ENCODE measurements at regions not wholly inside any gene's neighbourhood (a gene's known extent, or its start where the extent isn't known, plus 50 kb on each side); places are given as distances from the start of the nearest gene placed in this dataset.

DNA sequence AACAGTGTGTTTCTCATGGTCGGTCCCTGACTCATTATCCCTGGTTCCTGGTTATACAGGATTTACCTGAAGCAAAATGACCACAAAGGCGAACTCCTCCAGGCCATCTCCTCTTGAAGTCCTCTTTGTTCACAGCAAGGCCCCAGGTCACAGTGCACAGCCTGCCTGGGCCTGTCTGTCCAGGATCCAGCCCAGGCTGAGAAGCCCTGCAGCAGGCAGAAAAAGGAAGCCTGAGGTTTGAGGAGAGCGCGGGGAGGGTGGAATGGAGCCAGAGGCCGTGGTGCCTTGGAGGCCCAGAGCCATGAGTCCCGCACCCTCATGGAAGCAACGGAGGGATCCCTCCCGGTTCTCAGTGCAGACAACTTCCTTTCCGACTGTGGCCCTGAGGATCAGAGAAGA, 136.8 kb upstream of the IRF2BP2 start:
- intact Hi-C loops (cut with micrococcal nuclease) (no loop called here), in situ Hi-C loops (cut with MboI) (no loop called here)
- Histone ChIP-seq H3K4me3 (no peak overlapping the region), H3K79me2 (ENCODE audit: control insufficient read depth, insufficient read depth, low read length) (no peaks in the 10 kb centered on the region), H2AFZ (ENCODE audit: low read depth, low read length) (peak overlapping the region; percentile 65), H3K36me3 (ENCODE audit: control insufficient read depth, insufficient read depth, low read length) (no peaks in the 10 kb centered on the region), H3K27me3 (ENCODE audit: control insufficient read depth in 2 of 2, insufficient read depth in 2 of 2, low read length in 2 of 2) (no peaks in the 10 kb centered on the region), H3K4me2 (ENCODE audit: insufficient read depth, low read length) (no peak overlapping the region), H3K4me1 (replicated peaks in 1 of 2; ENCODE audit: control insufficient read depth in 2 of 2, insufficient read depth in 2 of 2, low read length in 2 of 2) (peaks cover 11 to 38% of the 10 kb centered on the region in 2 experiments), H3K9me3 (replicated peaks; ENCODE audit: control insufficient read depth, insufficient read depth, low read depth, low read length) (no peaks in the 10 kb centered on the region), H3K9me1 (ENCODE audit: control insufficient read depth, insufficient read depth, low read length) (no peaks in the 10 kb centered on the region), H3K27ac (ENCODE audit: extremely low read depth, low read depth, low read length) (no peak overlapping the region), H4K20me1 (replicated peaks; ENCODE audit: control insufficient read depth, insufficient read depth, low read length) (no peaks in the 10 kb centered on the region), H3K9ac (ENCODE audit: insufficient read depth in 1 of 2, low read depth in 2 of 2, low read length in 2 of 2) (peak overlapping the region in 1 of 2 experiments; percentile 56; a peak in 1 of 4 replicates)
- DNase-seq (ENCODE audit: extremely low read depth in 1 of 4, low spot score in 3 of 4) = no peak
- TF ChIP-seq, protein P1, sequence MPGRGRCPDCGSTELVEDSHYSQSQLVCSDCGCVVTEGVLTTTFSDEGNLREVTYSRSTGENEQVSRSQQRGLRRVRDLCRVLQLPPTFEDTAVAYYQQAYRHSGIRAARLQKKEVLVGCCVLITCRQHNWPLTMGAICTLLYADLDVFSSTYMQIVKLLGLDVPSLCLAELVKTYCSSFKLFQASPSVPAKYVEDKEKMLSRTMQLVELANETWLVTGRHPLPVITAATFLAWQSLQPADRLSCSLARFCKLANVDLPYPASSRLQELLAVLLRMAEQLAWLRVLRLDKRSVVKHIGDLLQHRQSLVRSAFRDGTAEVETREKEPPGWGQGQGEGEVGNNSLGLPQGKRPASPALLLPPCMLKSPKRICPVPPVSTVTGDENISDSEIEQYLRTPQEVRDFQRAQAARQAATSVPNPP (IDR thresholded peaks at IDR 0.05; ENCODE audit: borderline replicate concordance, insufficient read depth, insufficient read length) = no peak
- TF ChIP-seq ZFX (CRISPR knock-in tag; IDR thresholded peaks at IDR 0.05) (peak; percentile 39; the same call in 1 of the 2 replicates), ZBTB17 (CRISPR knock-in tag; IDR thresholded peaks at IDR 0.05) (0 out of 2 replicates have a peak, but pooled peaks have one; percentile 60), RBFOX2 (IDR thresholded peaks at IDR 0.05; ENCODE audit: low read depth, low read length) (no peak), ZNF165 (CRISPR knock-in tag; IDR thresholded peaks at IDR 0.05; ENCODE audit: borderline replicate concordance) (peak; percentile 61; the same call in 1 of the 2 replicates), SPI1 (IDR thresholded peaks at IDR 0.05; ENCODE audit: borderline replicate concordance, low read depth, low read length) (peak; percentile 9; the same call in 1 of the 2 replicates), NR2C2 (CRISPR knock-in tag; IDR thresholded peaks at IDR 0.05) (no peak), NR2C2 (tag; IDR thresholded peaks at IDR 0.05) (0 out of 2 replicates have a peak, but pooled peaks have one; percentile 5), ZNF583 (CRISPR knock-in tag; IDR thresholded peaks at IDR 0.05) (no peak)
- 0 out of 3 replicates have a peak, but pooled peaks have one; percentile 13 for ATAC-seq
- no TSS peak for BruUV-seq (replicated peaks)
- no peak for FAIRE-seq
- 71% methylated on average over 9 of the region's 9 CpGs for WGBS (ENCODE audit: insufficient coverage, low coverage, missing lambda C conversion rate)
- POLR2A ChIA-PET = interaction anchor here (0.6 to 0.7 kb wide), 2 partner anchors 156 to 579 kb away, joined by 3 read pairs; no protein-coding TSS in a partner anchor
- CTCF ChIA-PET (ENCODE audit: low intra/inter-chr PET ratio) = no interaction called here

Measured in K562 (cell line).